CD4-positive, alpha-beta memory T cell (primary cell): ENCODE measurements at regions not wholly inside any gene's neighbourhood (a gene's known extent, or its start where the extent isn't known, plus 50 kb on each side); places are given as distances from the start of the nearest gene placed in this dataset.

Source experiments
- CTCF ChIA-PET: fragments of 350-600 bp; sonication (Branson Sonifier 250); formaldehyde crosslinking; loops from one replicate; lab custom pipeline; 2021; ENCODE audit warnings: inconsistent platforms; ENCODE audit not compliant: partially characterized antibody; lab: Charles Lee
- POLR2A ChIA-PET: fragments of 350-600 bp; sonication (Branson Sonifier 250); formaldehyde crosslinking; loops from one replicate; lab custom pipeline; 2021; ENCODE audit not compliant: partially characterized antibody; lab: Charles Lee
- DNase-seq, 5 donors: peaks; one replicate each; pipeline versions ENCODE4 v3.0.0 to v3.0.0-alpha.2; 2020 to 2022; ENCODE audit warnings: mixed read lengths in 1 of 5
- H3K27ac ChIP-seq: one replicate; pipeline ENCODE4 v1.7.0; 2013; ENCODE audit warnings: low read depth, low read length
- H3K27me3 ChIP-seq: 2 replicates; pipeline ENCODE4 v1.7.0; 2013; ENCODE audit warnings: mild to moderate bottlenecking, low read length, moderate library complexity; ENCODE audit not compliant: insufficient read depth
- H3K36me3 ChIP-seq: 2 replicates; pipeline ENCODE4 v1.7.0; 2013; ENCODE audit warnings: mild to moderate bottlenecking, low read length, moderate library complexity; ENCODE audit not compliant: insufficient read depth
- H3K4me1 ChIP-seq: 2 replicates; pipeline ENCODE4 v1.7.0; 2013; ENCODE audit warnings: mild to moderate bottlenecking, low read length, moderate library complexity; ENCODE audit not compliant: insufficient read depth
- H3K4me3 ChIP-seq, 2 donors: one replicate each; pipeline ENCODE4 v1.7.0; 2013; ENCODE audit warnings: low read length in 2 of 2, mild to moderate bottlenecking in 1 of 2
- H3K9me3 ChIP-seq, 2 donors: one replicate each; pipeline ENCODE4 v1.7.0; 2013; ENCODE audit warnings: low read length in 2 of 2, control low read depth in 1 of 2; ENCODE audit not compliant: control insufficient read depth in 1 of 2
- H3K27ac Mint-ChIP-seq, 7 donors: one replicate each; pipeline ENCODE4 v1.8.0; 2020 to 2021; ENCODE audit warnings: mixed read lengths in 7 of 7, mild to moderate bottlenecking in 6 of 7, inconsistent platforms in 3 of 7, moderate library complexity in 3 of 7
- H3K27me3 Mint-ChIP-seq, 2 donors: one replicate each; pipeline ENCODE4 v1.8.0; 2020 to 2021; ENCODE audit warnings: mixed read lengths in 2 of 2
- H3K36me3 Mint-ChIP-seq, 2 donors: one replicate each; pipeline ENCODE4 v1.8.0; 2020 to 2021; ENCODE audit warnings: mixed read lengths in 2 of 2, inconsistent platforms in 1 of 2, mild to moderate bottlenecking in 1 of 2
- H3K4me1 Mint-ChIP-seq, 4 donors: one replicate each; pipeline ENCODE4 v1.8.0; 2020 to 2021; ENCODE audit warnings: mixed read lengths in 4 of 4, mild to moderate bottlenecking in 1 of 4
- H3K4me3 Mint-ChIP-seq, 8 donors: one replicate each; pipeline ENCODE4 v1.8.0; 2020 to 2021; ENCODE audit warnings: mixed read lengths in 8 of 8, mild to moderate bottlenecking in 7 of 8, moderate library complexity in 6 of 8, inconsistent platforms in 3 of 8
- H3K9me3 Mint-ChIP-seq, 8 donors: one replicate each; pipeline ENCODE4 v1.8.0; 2020 to 2021; ENCODE audit warnings: mixed read lengths in 8 of 8, mild to moderate bottlenecking in 5 of 8, inconsistent platforms in 3 of 8, moderate library complexity in 1 of 8
- intact Hi-C: fragments of 100-400 bp; cut with micrococcal nuclease; formaldehyde crosslinking; loops from one replicate; pipeline ENCODE4 v1.15.1; 2023

- H3K27me3 Mint-ChIP-seq: no peaks in the 10 kb centered on the region
- Histone ChIP-seq H3K27ac (no peak overlapping the region), H3K27me3 (no peaks in the 10 kb centered on the region), H3K4me3 (no peak overlapping the region), H3K4me1 (no peaks in the 10 kb centered on the region), H3K9me3 (no peaks in the 10 kb centered on the region), H3K36me3 (no peaks in the 10 kb centered on the region)
- H3K9me3 Mint-ChIP-seq: peaks cover 0 to 2% (median 0%) of the 10 kb centered on the region in 8 donors
- intact Hi-C loops: no loop called here
- no peaks in the 10 kb centered on the region for H3K4me1 Mint-ChIP-seq
- DNase-seq: no peak
- ChIA-PET POLR2A (no interaction called here), CTCF (no interaction called here)
- no peak overlapping the region for H3K4me3 Mint-ChIP-seq
- no peak overlapping the region for H3K27ac Mint-ChIP-seq
- H3K36me3 Mint-ChIP-seq: no peaks in the 10 kb centered on the region
Measured at GRCh38 chr13:38191016-38191415, 158.6 kb upstream of the UFM1 start.

GRCh38 chr13:38180670-38181069 is 169.0 kb upstream of the UFM1 start:
- intact Hi-C loops: no loop called here
- H3K36me3 ChIP-seq: no peaks in the 10 kb centered on the region
- no peaks in the 10 kb centered on the region for H3K27me3 ChIP-seq
- no peaks in the 10 kb centered on the region for H3K9me3 ChIP-seq
- ChIA-PET POLR2A (no interaction called here), CTCF (interaction anchor here (1.0 kb wide), 1 partner anchor 168 kb away, joined by 3 read pairs; the partner anchor contains the start of gene UFM1)
- no peaks in the 10 kb centered on the region for H3K27me3 Mint-ChIP-seq
- H3K36me3 Mint-ChIP-seq: no peaks in the 10 kb centered on the region
- no peak overlapping the region for H3K27ac ChIP-seq
- peak in 2 of 5 donors; percentile 5 for DNase-seq
- peak overlapping the region in 1 of 2 donors; percentile 12 for H3K4me3 ChIP-seq
- H3K4me3 Mint-ChIP-seq: peak overlapping the region; percentile 47 to 86 (median 81)
- peak overlapping the region in 5 of 7 donors; percentile 25 to 86 (median 72) for H3K27ac Mint-ChIP-seq
- H3K4me1 Mint-ChIP-seq: peaks cover 14 to 27% (median 15%) of the 10 kb centered on the region in 4 donors
- no peaks in the 10 kb centered on the region for H3K4me1 ChIP-seq
- H3K9me3 Mint-ChIP-seq: peaks cover 0 to 3% (median 0%) of the 10 kb centered on the region in 8 donors

- peaks cover 14 to 27% (median 15%) of the 10 kb centered on the region in 4 donors for H3K4me1 Mint-ChIP-seq
- no peak for DNase-seq
- H3K27ac Mint-ChIP-seq: peak overlapping the region in 4 of 7 donors; percentile 5 to 79 (median 48)
- intact Hi-C loops: no loop called here
- no peak overlapping the region for H3K27ac ChIP-seq
- peak overlapping the region; percentile 47 to 86 (median 81) for H3K4me3 Mint-ChIP-seq
- ChIA-PET CTCF (interaction anchor here (1.0 kb wide), 1 partner anchor 169 kb away, joined by 3 read pairs; the partner anchor contains the start of gene UFM1), POLR2A (no interaction called here)
- H3K27me3 Mint-ChIP-seq: no peaks in the 10 kb centered on the region
- H3K36me3 Mint-ChIP-seq: no peaks in the 10 kb centered on the region
- no peaks in the 10 kb centered on the region for H3K27me3 ChIP-seq
- no peak overlapping the region for H3K4me3 ChIP-seq
- peaks cover 0 to 3% (median 0%) of the 10 kb centered on the region in 8 donors for H3K9me3 Mint-ChIP-seq
- H3K4me1 ChIP-seq: no peaks in the 10 kb centered on the region
- H3K9me3 ChIP-seq: no peaks in the 10 kb centered on the region
- no peaks in the 10 kb centered on the region for H3K36me3 ChIP-seq
Measured at GRCh38 chr13:38180126-38180525, 169.5 kb upstream of the UFM1 start.

- Mint-ChIP-seq H3K27ac (no peak overlapping the region), H3K4me3 (no peak overlapping the region), H3K27me3 (no peaks in the 10 kb centered on the region), H3K4me1 (peaks cover 10 to 27% (median 14%) of the 10 kb centered on the region in 4 donors), H3K9me3 (peaks cover 0 to 6% (median 0%) of the 10 kb centered on the region in 8 donors), H3K36me3 (no peaks in the 10 kb centered on the region)
- intact Hi-C loops: no loop called here
- Histone ChIP-seq H3K27me3 (no peaks in the 10 kb centered on the region), H3K36me3 (no peaks in the 10 kb centered on the region), H3K27ac (no peak overlapping the region), H3K9me3 (no peaks in the 10 kb centered on the region), H3K4me1 (no peaks in the 10 kb centered on the region), H3K4me3 (no peak overlapping the region)
- ChIA-PET CTCF (no interaction called here), POLR2A (no interaction called here)
- DNase-seq: no peak
Measured at GRCh38 chr13:38176664-38177063, 173.0 kb upstream of the UFM1 start.

- CTCF ChIA-PET: no interaction called here
- H3K27me3 Mint-ChIP-seq: no peaks in the 10 kb centered on the region
- Histone ChIP-seq H3K4me3 (no peak overlapping the region), H3K9me3 (no peaks in the 10 kb centered on the region), H3K36me3 (no peaks in the 10 kb centered on the region), H3K27me3 (no peaks in the 10 kb centered on the region), H3K27ac (no peak overlapping the region), H3K4me1 (no peaks in the 10 kb centered on the region)
- peaks cover 0 to under 1% (median 0%) of the 10 kb centered on the region in 4 donors for H3K4me1 Mint-ChIP-seq
- peaks cover 0 to 6% (median 0%) of the 10 kb centered on the region in 8 donors for H3K9me3 Mint-ChIP-seq
- H3K36me3 Mint-ChIP-seq: no peaks in the 10 kb centered on the region
- H3K4me3 Mint-ChIP-seq: no peak overlapping the region
- DNase-seq: no peak
- intact Hi-C loops: no loop called here
- H3K27ac Mint-ChIP-seq: no peak overlapping the region
- POLR2A ChIA-PET: no interaction called here
Measured at GRCh38 chr13:38173403-38173802, 176.2 kb upstream of the UFM1 start.

GRCh38 chr13:38167164-38167822 is 182.4 kb upstream of the UFM1 start:
- H3K4me3 ChIP-seq: no peak overlapping the region
- Mint-ChIP-seq H3K27me3 (no peaks in the 10 kb centered on the region), H3K4me3 (no peak overlapping the region), H3K4me1 (peaks cover 0 to 12% (median 0%) of the 10 kb centered on the region in 4 donors), H3K9me3 (peaks cover 0 to 3% (median 0%) of the 10 kb centered on the region in 8 donors), H3K36me3 (no peaks in the 10 kb centered on the region), H3K27ac (no peak overlapping the region)
- no peaks in the 10 kb centered on the region for H3K27me3 ChIP-seq
- POLR2A ChIA-PET: no interaction called here
- CTCF ChIA-PET: no interaction called here
- H3K9me3 ChIP-seq: no peaks in the 10 kb centered on the region
- no peak overlapping the region for H3K27ac ChIP-seq
- DNase-seq: no peak
- no peaks in the 10 kb centered on the region for H3K4me1 ChIP-seq
- no peaks in the 10 kb centered on the region for H3K36me3 ChIP-seq
- intact Hi-C loops: no loop called here

GRCh38 chr13:38166116-38166515 is 183.5 kb upstream of the UFM1 start:
- H3K27me3 Mint-ChIP-seq: no peaks in the 10 kb centered on the region
- H3K36me3 ChIP-seq: no peaks in the 10 kb centered on the region
- POLR2A ChIA-PET: no interaction called here
- H3K4me3 ChIP-seq: no peak overlapping the region
- no peaks in the 10 kb centered on the region for H3K27me3 ChIP-seq
- DNase-seq: no peak
- H3K4me1 ChIP-seq: no peaks in the 10 kb centered on the region
- H3K9me3 ChIP-seq: no peaks in the 10 kb centered on the region
- H3K27ac Mint-ChIP-seq: no peak overlapping the region
- H3K9me3 Mint-ChIP-seq: peaks cover 0 to 4% (median 0%) of the 10 kb centered on the region in 8 donors
- CTCF ChIA-PET: no interaction called here
- no peak overlapping the region for H3K4me3 Mint-ChIP-seq
- no peak overlapping the region for H3K27ac ChIP-seq
- intact Hi-C loops: no loop called here
- no peaks in the 10 kb centered on the region for H3K36me3 Mint-ChIP-seq
- H3K4me1 Mint-ChIP-seq: peaks cover 0 to 12% (median 0%) of the 10 kb centered on the region in 4 donors
